DMS53 treated with DMSO at 0.1 percent for 48 hours (cell line): ENCODE measurements at regions not wholly inside any gene's neighbourhood (a gene's known extent, or its start where the extent isn't known, plus 50 kb on each side); places are given as distances from the start of the nearest gene placed in this dataset.

Source experiments
- DNase-seq: peaks from one replicate; lab custom pipeline; 2025; ENCODE audit not compliant: unreplicated experiment; lab: John Stamatoyannopoulos, UW

GRCh38 chr4:75122424-75123014 is 189.6 kb downstream of the PARM1 start:
- no peak for DNase-seq

GRCh38 chr4:75118739-75119138 is 185.8 kb downstream of the PARM1 start:
- DNase-seq, result no peak

GRCh38 chr4:75110061-75110460 is 177.1 kb downstream of the PARM1 start:
- no peak for DNase-seq

- no peak for DNase-seq
These were observed 175.1 kb downstream of the PARM1 start for GRCh38 chr4:75107755-75108612.

GRCh38 chr4:75102787-75103085 is 169.8 kb downstream of the PARM1 start:
- no peak for DNase-seq

GRCh38 chr4:75101906-75102786 is 169.2 kb downstream of the PARM1 start:
- no peak for DNase-seq
